HepG2 (cell line): ENCODE measurements at regions not wholly inside any gene's neighbourhood (a gene's known extent, or its start where the extent isn't known, plus 50 kb on each side); places are given as distances from the start of the nearest gene placed in this dataset.

Source experiments
- AGO1 ChIP-seq: fragments of 200-400 bp; formaldehyde crosslinking; IDR thresholded peaks from 2 replicates; pipeline ENCODE4 v1.6.1; 2017; ENCODE audit warnings: mild to moderate bottlenecking, low read depth, low read length, moderate library complexity; ENCODE audit not compliant: poor library complexity, severe bottlenecking
- FOXA3 ChIP-seq: IDR thresholded peaks from 2 replicates; pipeline ENCODE4 v1.6.1; 2016; ENCODE audit warnings: missing genetic modification reagents, missing compliant biosample characterization
- GPN1 ChIP-seq: sonication (generic); formaldehyde crosslinking; IDR thresholded peaks from 2 replicates; pipeline ENCODE4 v1.5.1; 2020; ENCODE audit warnings: missing genetic modification reagents, borderline replicate concordance
- HNRNPL ChIP-seq: fragments of 200-400 bp; formaldehyde crosslinking; IDR thresholded peaks from 2 replicates; pipeline ENCODE4 v1.6.1; 2017; ENCODE audit warnings: mild to moderate bottlenecking, low read depth, low read length
- LCORL ChIP-seq, 2 experiments: fragments of 450-650 bp in 1 of 2; sonication (generic) in 1 of 2; formaldehyde crosslinking in 1 of 2; IDR thresholded peaks; 2 replicates each; pipeline versions ENCODE4 v1.5.0 to v1.6.1; 2017 to 2020; ENCODE audit warnings: antibody characterized with exemption in 1 of 2, missing genetic modification reagents in 1 of 2
- MEIS1 ChIP-seq: sonication (generic); formaldehyde crosslinking; IDR thresholded peaks from 2 replicates; pipeline ENCODE4 v1.9.0; 2021; ENCODE audit warnings: mild to moderate bottlenecking, missing genetic modification reagents, moderate library complexity, borderline replicate concordance
- PHF5A ChIP-seq: IDR thresholded peaks from one replicate; pipeline ENCODE4 v1.6.1; 2018; ENCODE audit warnings: low read depth, missing genetic modification reagents; ENCODE audit not compliant: unreplicated experiment
- RFXANK ChIP-seq: IDR thresholded peaks from 2 replicates; pipeline ENCODE4 v1.6.1; 2016
- SETDB1 ChIP-seq: sonication (generic); formaldehyde crosslinking; IDR thresholded peaks from 2 replicates; pipeline ENCODE4 v1.5.1; 2020; ENCODE audit warnings: missing genetic modification reagents, mild to moderate bottlenecking, borderline replicate concordance
- SRSF4 ChIP-seq: fragments of 200-400 bp; formaldehyde crosslinking; IDR thresholded peaks from one replicate; pipeline ENCODE4 v1.6.1; 2018; ENCODE audit warnings: mild to moderate bottlenecking, low read depth, low read length, moderate library complexity; ENCODE audit not compliant: poor library complexity, severe bottlenecking
- ZBTB3 ChIP-seq: sonication (generic); formaldehyde crosslinking; IDR thresholded peaks from 2 replicates; pipeline ENCODE4 v1.4.0; 2020; ENCODE audit warnings: low read depth, mild to moderate bottlenecking, moderate library complexity, missing genetic modification reagents, borderline replicate concordance
- ZNF121 ChIP-seq: sonication (generic); formaldehyde crosslinking; IDR thresholded peaks from 2 replicates; pipeline ENCODE4 v1.5.0; 2020; ENCODE audit warnings: mild to moderate bottlenecking, missing genetic modification reagents
- ZNF282 ChIP-seq: fragments of 450-650 bp; IDR thresholded peaks from 2 replicates; pipeline ENCODE4 v1.6.1; 2018; ENCODE audit not compliant: partially characterized antibody
- ZNF761 ChIP-seq: sonication (generic); formaldehyde crosslinking; conservative IDR thresholded peaks from 2 replicates; pipeline ENCODE4 v1.4.0; 2020; ENCODE audit warnings: mild to moderate bottlenecking, missing genetic modification reagents
- ZNF777 ChIP-seq: sonication (generic); formaldehyde crosslinking; IDR thresholded peaks from 2 replicates; pipeline ENCODE4 v1.4.0; 2020; ENCODE audit warnings: missing genetic modification reagents
- TF ChIP-seq, protein P1 (sequence below): sonication (generic); formaldehyde crosslinking; IDR thresholded peaks from 2 replicates; pipeline ENCODE4 v1.8.1; 2023; ENCODE audit warnings: mild to moderate bottlenecking, inconsistent platforms, moderate library complexity, missing genetic modification reagents, borderline replicate concordance
- TF ChIP-seq, protein P2 (sequence below): sonication (generic); formaldehyde crosslinking; IDR thresholded peaks from 2 replicates; pipeline ENCODE4 v1.4.0; 2020; ENCODE audit warnings: mild to moderate bottlenecking, missing genetic modification reagents
- TF ChIP-seq, protein P3 (sequence below): sonication (generic); formaldehyde crosslinking; IDR thresholded peaks from 2 replicates; pipeline ENCODE4 v1.4.0; 2020; ENCODE audit warnings: missing genetic modification reagents
- TF ChIP-seq, protein P4 (sequence below): sonication (generic); formaldehyde crosslinking; IDR thresholded peaks from 2 replicates; pipeline ENCODE4 v1.4.0; 2020; ENCODE audit warnings: missing genetic modification reagents
- TF ChIP-seq, protein P5 (sequence below): sonication (generic); formaldehyde crosslinking; IDR thresholded peaks from 2 replicates; pipeline ENCODE4 v1.9.0; 2022; ENCODE audit warnings: missing genetic modification reagents, mild to moderate bottlenecking, borderline replicate concordance

DNA sequence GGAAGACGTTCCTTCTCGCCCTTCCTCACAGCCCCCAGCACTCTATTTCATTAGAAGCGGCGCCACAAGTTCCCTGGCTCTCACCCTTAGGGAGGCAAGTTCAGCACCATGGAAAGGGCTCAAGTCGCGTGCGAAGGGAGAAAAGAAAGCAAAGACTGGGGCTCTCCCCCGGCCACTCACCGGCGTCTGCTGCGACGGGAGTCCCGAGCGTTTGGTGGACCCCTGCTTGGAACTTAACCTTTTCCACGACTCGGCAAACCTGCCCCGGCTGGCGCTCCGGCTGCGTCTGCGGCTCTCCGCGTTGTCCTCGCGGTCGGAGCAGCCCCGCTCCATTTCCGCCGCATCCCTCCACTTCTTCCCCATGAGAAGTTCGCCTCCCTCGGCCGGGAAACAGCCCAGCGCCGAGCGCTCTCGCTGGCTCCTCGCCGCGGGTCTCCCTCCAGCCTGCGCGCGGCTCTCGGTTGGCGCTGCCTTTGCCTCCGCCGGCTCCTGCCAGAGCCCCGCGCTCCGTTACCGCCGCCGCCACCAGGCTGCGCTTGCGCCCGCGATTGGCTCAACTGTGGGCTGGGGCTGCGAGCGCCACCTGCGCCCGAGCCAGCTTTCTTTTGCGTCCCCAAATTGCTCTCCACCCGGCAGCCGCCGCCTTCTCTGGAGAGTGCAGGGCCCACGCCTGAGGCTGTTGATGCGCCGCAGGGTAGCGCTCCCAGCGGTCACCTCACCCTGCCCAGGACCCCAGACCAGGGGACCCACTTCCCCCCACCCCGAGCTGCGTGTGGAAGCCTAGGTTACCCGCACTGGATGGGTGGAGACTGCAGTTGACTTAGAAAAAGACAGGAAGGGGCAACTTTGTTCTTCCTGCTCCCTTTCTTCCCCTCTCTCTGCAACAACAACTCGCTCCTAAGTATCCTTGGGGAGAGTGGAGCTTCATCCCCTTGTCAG, 321.6 kb downstream of the CEMIP2 start (continued):
- TF ChIP-seq, protein P1, sequence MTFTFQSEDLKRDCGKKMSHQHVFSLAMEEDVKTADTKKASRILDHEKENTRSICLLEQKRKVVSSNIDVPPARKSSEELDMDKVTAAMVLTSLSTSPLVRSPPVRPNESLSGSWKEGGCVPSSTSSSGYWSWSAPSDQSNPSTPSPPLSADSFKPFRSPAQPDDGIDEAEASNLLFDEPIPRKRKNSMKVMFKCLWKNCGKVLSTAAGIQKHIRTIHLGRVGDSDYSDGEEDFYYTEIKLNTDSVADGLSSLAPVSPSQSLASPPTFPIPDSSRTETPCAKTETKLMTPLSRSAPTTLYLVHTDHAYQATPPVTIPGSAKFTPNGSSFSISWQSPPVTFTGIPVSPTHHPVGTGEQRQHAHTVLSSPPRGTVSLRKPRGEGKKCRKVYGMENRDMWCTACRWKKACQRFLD (CRISPR knock-in tag), result no peak
- TF ChIP-seq ZNF282 (no peak), SRSF4 (no peak), ZNF777 (CRISPR knock-in tag) (no peak), SETDB1 (no peak), AGO1 (no peak), FOXA3 (CRISPR knock-in tag) (no peak), GPN1 (CRISPR knock-in tag) (no peak), ZNF121 (no peak), ZNF761 (no peak), ZBTB3 (CRISPR knock-in tag) (no peak), MEIS1 (no peak), HNRNPL (no peak), PHF5A (CRISPR knock-in tag) (no peak), RFXANK (CRISPR knock-in tag) (no peak), LCORL (IDR thresholded peaks at IDR 0.05) (no peak), LCORL (CRISPR knock-in tag; IDR thresholded peaks at IDR 0.05) (no peak)
- TF ChIP-seq, protein P2, sequence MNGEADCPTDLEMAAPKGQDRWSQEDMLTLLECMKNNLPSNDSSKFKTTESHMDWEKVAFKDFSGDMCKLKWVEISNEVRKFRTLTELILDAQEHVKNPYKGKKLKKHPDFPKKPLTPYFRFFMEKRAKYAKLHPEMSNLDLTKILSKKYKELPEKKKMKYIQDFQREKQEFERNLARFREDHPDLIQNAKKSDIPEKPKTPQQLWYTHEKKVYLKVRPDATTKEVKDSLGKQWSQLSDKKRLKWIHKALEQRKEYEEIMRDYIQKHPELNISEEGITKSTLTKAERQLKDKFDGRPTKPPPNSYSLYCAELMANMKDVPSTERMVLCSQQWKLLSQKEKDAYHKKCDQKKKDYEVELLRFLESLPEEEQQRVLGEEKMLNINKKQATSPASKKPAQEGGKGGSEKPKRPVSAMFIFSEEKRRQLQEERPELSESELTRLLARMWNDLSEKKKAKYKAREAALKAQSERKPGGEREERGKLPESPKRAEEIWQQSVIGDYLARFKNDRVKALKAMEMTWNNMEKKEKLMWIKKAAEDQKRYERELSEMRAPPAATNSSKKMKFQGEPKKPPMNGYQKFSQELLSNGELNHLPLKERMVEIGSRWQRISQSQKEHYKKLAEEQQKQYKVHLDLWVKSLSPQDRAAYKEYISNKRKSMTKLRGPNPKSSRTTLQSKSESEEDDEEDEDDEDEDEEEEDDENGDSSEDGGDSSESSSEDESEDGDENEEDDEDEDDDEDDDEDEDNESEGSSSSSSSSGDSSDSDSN, result peak; percentile 56; the same call in 1 of the 2 replicates
- TF ChIP-seq, protein P3, sequence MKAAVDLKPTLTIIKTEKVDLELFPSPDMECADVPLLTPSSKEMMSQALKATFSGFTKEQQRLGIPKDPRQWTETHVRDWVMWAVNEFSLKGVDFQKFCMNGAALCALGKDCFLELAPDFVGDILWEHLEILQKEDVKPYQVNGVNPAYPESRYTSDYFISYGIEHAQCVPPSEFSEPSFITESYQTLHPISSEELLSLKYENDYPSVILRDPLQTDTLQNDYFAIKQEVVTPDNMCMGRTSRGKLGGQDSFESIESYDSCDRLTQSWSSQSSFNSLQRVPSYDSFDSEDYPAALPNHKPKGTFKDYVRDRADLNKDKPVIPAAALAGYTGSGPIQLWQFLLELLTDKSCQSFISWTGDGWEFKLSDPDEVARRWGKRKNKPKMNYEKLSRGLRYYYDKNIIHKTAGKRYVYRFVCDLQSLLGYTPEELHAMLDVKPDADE, result no peak
- TF ChIP-seq, protein P4, sequence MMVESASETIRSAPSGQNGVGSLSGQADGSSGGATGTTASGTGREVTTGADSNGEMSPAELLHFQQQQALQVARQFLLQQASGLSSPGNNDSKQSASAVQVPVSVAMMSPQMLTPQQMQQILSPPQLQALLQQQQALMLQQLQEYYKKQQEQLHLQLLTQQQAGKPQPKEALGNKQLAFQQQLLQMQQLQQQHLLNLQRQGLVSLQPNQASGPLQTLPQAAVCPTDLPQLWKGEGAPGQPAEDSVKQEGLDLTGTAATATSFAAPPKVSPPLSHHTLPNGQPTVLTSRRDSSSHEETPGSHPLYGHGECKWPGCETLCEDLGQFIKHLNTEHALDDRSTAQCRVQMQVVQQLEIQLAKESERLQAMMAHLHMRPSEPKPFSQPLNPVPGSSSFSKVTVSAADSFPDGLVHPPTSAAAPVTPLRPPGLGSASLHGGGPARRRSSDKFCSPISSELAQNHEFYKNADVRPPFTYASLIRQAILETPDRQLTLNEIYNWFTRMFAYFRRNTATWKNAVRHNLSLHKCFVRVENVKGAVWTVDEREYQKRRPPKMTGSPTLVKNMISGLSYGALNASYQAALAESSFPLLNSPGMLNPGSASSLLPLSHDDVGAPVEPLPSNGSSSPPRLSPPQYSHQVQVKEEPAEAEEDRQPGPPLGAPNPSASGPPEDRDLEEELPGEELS (CRISPR knock-in tag), result no peak
- TF ChIP-seq, protein P5, sequence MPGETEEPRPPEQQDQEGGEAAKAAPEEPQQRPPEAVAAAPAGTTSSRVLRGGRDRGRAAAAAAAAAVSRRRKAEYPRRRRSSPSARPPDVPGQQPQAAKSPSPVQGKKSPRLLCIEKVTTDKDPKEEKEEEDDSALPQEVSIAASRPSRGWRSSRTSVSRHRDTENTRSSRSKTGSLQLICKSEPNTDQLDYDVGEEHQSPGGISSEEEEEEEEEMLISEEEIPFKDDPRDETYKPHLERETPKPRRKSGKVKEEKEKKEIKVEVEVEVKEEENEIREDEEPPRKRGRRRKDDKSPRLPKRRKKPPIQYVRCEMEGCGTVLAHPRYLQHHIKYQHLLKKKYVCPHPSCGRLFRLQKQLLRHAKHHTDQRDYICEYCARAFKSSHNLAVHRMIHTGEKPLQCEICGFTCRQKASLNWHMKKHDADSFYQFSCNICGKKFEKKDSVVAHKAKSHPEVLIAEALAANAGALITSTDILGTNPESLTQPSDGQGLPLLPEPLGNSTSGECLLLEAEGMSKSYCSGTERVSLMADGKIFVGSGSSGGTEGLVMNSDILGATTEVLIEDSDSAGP (CRISPR knock-in tag), result peak; percentile 56; the same call in 1 of the 2 replicates
